Fibroblast of skin of left biceps (primary cell): ENCODE measurements at regions not wholly inside any gene's neighbourhood (a gene's known extent, or its start where the extent isn't known, plus 50 kb on each side); places are given as distances from the start of the nearest gene placed in this dataset.

ENCODE experiments used
- DNase-seq, 2 experiments: peaks; one replicate each; pipeline ENCODE4 v3.0.0-alpha.2; 2013; ENCODE audit warnings: low read depth in 2 of 2

DNA sequence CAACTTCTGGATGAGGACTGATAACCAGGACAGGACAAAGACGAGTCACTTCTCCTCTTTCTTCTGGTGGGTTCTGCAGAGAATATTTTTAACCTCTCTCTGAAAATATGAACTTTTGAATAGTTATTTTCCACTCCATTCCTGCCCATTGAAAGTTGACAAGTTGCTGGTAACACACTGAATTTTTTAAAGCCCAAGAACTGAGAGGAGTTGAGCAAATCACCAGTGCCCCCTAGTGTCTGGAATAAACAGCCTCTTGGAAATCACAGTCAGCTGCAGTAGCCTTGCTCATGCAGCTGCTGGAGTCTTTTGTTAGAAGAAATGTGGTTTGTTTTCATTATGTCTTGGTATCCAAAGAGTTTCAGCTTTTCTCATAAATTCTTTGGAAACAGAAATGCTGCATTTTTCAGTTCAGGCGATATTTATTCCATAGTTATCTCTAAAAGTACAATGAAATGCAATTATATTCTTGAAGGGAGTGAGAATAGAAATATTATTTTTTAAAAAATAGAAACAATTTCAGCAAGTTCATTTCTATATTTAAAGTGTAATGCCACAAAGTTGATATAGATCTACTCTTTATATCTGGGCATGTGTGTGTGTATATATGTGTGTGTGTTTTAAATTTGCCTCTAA lies 741.0 kb upstream of the CBLB start:
- DNase-seq = peak; percentile 81 to 84

DNA sequence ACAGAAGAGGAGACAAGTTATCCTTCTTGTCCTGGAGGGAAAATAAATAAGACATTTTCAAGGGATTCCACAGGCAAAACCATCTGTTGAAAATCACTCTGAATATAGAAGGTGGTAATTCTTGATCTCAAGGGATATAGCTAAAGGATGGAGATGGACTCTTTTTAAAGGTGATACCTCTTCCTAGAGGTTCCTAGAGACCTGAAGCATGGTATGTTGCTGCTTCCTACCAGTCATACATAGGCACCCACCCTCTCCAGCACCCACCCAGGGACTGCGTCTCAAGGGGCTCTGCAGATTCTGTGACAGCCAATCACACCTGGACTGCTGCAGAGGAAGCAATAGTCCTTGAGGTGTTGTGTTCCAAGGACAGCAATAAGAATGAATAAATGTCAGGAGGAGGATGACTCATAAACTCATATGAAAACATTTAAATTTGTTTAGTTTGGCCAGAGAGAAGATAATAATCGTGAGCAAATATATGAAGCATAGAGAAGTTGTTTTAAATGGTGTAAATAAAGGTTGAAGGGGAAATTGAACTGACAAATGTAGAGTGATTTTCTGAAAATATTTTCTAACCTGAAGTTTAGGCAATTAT lies 741.6 kb upstream of the CBLB start:
- no peak for DNase-seq

DNA sequence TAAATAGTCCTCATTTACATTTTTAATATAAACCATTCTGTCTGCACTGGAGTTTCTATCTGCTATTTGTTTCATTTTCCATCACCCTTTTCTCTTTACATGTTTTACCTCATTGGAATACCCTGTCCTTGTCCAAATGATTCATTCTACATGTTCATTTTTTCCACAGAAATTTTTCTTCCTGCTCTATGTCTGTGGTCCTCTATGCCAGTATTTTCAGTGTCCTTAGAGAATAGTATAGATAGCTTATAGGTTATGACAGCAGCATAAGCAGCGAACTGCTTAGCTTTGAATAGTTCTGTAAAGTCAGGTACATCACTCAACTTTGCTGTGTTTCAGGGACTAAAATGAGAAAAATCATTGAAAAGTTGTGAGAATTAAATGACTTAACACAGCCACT lies 742.3 kb upstream of the CBLB start:
- no peak for DNase-seq

DNA sequence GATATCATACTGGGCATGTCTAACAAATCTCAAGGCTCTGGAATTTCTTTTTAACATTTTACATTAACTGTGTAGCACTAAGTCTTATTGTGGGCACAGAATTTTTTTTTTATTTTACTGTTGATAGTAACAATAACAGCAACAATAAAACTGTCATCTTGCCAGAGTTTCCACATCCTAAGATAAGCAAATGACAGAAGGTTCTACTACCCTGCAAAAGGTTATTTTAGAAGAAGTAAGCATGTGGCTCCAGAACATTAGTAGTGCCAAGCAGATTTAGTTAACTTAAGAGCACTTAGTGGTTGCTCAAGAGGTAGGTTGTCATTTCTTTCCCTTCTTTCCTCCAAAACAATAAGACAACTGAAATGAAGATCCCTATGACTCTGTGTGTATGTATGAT lies 743.0 kb upstream of the CBLB start:
- no peak for DNase-seq

DNA sequence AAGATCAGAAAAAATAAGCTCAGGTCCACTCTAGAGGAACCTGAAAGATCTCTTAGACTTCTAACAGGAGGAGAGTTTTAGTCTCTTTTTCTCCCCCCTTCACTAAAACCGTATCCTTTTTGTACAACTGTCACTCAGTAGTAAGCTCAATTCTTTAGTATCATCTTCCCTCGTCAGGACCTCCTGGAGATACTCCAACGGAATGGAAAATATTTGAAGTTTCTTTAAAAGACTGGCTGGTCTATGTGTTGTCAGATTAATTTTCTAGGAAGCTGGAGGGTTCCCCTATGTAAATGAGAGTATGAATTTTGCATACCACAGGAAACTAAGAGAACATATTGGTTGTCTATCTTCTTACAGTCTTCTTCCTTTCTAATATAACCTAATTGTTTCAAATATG lies 747.7 kb upstream of the CBLB start:
- no peak for DNase-seq

DNA sequence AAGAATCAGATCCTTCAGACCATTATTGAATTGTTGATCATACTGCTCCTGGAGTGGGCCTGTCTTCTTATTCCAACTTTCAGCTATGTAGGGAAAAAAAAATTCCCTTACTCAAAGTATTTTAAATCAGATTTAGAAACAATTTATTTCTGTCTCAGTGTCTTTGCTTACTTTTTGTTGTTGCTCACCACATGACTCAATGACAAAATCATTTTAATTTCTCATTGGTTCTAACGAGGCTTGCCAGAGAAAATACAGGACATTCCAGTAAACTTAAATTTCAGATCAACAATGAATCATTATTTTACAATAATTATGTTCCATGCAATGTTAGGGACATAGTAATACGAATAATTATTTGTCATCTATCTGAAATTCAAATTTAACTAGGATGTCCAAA lies 748.5 kb upstream of the CBLB start:
- no peak for DNase-seq

DNA sequence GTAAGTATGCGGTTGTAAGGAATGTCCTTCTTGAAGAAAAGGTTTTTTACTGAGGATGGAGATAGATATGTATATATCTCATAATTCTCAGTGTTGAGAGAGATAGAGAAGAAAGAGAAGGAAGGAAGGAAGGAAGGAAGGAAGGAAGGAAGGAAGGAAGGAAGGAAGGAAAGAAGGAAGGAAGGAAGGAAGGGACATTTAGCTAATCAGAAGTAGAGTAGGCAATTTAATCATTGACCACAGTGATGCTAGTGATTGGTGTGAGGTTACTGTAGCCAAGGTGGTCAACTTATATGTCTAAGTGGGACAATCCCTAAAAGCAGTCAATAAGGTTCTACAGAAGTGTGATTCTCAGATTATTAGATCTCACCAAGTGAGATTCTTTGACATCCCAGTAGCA lies 751.8 kb upstream of the CBLB start:
- DNase-seq = no peak

DNA sequence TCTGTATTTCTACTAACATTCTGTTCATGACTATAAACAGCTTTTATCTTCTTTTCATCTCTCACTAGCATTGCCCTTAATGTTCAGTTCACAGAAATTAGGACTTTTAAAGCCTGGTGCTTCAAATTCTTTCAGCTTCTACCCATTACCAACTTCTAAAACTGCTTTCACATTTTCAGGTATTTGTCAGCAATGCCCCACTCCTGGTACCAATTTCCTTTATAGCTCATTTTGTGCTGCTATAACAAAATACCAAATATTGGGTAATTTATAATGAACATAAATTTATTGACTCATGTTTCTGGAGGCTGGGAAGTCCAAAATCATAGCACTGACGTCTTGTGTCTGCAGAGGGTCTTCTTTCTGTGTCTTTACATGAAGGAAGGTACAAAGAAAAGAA lies 753.1 kb upstream of the CCDC54 start:
- no peak for DNase-seq

DNA sequence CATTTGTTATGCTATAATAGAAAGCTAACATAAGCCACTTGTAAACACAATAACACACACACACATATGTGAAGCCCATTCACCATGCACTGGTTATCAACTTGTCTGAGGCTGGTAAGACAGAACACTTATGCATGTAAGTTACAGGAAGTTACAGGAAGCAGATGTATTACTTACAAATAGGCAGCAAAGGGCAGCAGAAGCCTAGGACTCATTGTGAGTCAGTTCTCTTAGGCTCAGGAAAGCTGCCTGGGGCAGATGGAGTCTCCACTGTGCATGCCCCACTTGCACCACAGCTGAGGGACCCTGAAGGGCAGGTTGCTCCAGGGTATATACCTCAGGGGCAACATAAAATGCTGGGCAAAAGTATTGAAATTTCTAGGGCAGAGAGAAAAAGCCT lies 748.8 kb upstream of the CCDC54 start:
- DNase-seq = peak in 1 of 2 experiments; percentile 12

DNA sequence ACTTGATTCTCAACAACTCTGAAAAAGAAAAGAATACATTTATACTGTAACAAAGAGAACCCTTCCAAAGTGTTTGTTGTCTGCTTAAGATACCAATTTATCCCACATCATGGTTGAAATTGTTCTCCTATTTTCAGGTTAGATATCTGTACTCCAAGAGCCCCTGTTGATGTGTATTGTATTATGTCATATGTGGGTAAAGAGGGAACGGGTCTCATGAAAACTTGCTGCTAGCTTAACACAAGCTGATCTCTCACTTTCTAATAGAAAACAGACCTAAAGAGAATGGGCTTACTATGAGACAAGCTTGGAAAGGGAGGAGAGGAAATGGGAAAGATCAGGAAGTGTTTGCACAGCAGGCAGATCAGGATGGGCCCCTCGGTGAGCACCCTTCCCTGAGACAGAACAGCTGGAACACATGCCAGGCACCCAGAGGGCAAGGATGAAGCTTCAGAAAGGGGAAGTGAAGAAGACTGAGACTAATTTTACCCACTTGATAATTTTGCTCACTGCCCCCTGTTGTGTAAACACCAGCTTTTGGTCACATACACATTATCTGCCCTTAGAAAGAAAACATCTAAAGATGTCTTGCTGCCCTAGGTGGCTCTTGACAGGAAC lies 747.9 kb upstream of the CCDC54 start:
- DNase-seq = no peak

DNA sequence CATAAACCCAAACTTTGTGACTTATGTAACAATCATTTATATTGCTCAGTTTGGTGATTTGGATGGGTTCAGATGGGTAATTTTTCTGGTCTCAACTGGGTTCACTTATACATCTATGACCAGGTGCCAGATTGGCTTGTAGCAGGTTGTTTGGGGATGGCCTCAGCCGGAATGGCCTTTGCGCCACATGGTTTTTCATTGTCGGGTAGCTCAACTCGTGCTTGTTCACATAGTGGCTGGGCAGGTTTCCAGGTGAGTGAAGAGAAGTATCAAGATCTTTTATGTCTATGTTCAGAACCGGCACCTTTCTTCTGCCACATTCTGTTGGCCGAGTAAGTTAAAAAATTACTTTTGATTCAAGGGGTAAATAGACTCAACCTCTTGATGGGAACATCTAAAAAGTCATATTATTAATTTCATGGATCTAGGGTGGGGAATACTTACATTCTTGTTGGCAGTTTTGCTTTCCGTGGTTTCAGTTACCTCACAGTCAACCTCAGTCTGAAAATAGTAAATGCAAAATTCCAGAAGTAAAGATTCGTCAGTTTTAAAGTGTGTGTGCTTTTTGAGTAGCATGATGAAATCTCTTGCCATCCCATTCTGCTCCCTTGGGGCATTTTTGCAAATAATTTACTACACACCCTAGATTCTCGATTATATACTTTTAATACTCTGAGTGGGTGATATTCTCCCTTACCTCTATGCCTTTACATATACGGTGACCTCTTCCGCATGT lies 745.7 kb upstream of the CCDC54 start:
- DNase-seq = peak in 1 of 2 experiments; percentile 38

DNA sequence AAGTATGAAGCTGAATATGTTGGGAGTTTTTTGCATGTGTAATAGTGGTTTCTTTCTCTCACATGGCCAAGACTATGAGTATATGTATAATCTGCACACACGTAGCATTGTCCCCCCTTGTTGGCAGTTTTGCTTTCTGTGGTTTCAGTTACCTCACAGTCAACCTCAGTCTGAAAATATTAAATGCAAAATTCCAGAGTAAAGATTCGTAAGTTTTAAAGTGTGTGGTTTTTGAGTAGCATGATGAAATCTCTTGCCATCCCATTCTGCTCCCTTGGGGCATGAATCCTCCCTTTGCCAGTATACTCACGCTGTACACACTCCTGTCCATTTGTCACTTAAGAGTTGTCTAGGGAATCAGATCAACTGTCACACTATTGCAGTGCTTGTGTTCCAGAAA lies 742.0 kb upstream of the CCDC54 start:
- peak; percentile 93 to 96 for DNase-seq

DNA sequence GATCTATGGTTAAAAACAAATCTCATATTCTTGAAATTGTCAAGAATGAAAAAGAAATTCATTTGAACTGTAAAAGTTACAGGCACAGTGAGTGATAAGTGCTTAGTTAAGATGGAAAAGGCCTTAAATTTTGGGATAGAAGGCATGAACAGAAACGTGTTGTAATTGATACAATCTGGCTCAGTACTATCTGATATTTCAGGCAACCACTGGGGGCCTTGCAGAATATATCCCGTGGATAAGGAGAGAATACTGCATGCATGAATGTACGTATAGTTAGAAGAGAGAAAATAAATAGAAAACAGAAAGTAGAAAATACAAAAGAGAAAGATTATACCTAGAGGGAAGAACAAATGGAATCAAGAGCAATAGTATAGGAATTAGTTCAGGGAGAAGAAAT lies 741.4 kb upstream of the CCDC54 start:
- DNase-seq = peak in 1 of 2 experiments; percentile 22

DNA sequence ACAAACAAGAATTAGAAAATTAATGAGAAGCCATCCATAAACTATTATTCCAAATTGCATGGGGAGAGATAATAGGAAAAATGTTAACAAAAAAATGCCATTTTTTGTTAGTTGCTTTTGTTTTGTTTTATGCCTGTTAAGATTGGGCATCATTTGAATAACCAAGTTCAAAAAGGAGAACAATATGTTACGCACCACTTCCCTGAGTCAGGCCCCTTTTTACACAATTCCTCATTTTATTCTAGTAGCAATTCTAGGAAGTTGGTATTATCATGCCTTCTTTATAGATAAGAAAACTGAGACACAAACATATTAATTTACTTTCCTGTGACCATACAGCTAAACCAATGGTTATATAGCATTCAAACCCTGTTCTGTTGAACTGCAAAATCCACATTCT lies 736.9 kb upstream of the CCDC54 start:
- no peak for DNase-seq

DNA sequence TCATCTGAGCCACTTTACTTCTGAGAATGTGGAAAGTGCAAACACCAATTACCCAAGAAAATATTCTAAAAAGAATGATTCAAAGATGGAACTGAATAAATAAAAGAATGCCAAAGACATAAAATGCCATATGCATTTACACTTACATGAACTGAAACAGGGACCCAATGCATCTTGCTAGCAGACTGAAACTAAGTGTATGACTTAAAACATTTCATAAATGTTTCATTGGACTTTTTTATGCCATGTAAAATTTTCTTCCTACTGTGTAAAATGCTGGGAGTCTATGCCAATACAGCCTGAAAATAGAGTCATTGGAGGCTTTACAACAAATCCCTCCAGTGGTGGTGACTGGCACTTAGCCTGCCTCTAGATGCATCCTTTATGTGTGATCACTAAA lies 735.1 kb upstream of the CCDC54 start:
- DNase-seq = no peak

DNA sequence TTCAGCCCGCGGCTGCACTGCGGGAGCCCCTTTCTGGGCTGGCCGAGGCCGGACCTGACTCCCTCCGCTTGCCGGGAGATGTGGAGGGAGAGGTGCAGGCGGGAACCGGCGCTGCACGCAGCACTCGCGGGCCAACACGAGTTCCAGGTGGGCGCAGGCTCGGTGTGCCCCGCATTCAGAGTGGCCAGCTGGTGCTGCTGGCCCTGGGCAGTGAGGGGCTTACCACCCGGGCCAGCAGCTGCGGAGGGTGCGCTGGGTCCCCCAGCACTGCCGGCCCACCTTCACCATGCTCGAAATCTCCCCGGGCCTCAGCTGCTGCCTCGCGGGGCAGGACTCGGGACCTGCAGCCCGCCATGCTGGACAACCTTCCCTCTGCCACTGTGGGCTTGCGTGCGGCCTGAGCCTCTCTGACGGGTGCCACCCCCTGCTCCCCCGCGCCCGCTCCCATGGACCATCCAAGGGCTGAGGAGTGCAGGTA lies 733.5 kb upstream of the CCDC54 start:
- DNase-seq = no peak

DNA sequence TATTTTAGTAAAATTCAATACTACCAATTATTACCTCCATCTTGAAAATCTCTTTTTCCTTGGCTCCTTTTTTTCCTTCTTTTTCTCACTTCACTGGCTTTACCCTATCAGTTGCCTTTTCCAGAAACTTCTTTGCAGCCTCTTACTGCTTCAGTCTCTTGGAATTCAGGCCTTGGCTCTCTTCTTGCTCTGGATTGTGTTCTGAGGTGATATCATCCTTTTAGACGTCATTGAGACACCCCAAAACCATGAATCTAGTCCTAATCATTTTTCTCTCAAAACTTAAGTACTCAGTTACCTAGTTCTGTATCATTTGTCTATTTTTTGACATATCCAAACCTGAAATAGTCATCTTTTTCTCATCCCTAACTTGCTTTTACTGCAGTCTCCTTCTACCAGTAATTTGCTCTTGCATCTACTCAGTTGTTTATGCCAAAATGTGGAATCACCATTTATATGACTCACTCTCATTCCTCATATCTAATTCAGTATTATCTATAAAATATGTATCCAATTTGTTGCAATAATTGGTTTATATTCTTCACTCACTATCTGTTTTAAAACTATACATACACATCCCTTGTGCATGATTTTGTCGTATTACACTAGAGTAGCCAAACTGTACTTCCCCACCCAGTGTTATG lies 703.2 kb upstream of the CCDC54 start:
- DNase-seq = no peak

DNA sequence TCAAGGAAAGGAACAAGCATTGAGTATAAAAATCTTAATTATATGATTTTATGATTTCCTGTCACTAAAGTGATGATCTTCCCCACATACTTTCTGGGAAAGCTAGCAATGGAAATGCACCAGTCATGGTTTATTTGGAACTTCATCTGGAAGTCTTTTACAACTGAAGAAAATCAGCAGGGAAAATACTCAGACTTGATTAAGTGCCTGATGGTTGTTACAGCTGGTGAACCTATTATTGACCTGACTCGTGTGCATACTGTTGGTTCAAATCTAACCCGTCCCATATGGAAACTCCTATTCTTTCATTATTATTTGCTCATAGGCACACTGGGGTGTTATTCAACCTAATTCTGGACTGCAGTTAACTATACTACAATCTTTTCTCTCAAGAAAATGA lies 701.8 kb upstream of the CCDC54 start:
- DNase-seq = no peak

DNA sequence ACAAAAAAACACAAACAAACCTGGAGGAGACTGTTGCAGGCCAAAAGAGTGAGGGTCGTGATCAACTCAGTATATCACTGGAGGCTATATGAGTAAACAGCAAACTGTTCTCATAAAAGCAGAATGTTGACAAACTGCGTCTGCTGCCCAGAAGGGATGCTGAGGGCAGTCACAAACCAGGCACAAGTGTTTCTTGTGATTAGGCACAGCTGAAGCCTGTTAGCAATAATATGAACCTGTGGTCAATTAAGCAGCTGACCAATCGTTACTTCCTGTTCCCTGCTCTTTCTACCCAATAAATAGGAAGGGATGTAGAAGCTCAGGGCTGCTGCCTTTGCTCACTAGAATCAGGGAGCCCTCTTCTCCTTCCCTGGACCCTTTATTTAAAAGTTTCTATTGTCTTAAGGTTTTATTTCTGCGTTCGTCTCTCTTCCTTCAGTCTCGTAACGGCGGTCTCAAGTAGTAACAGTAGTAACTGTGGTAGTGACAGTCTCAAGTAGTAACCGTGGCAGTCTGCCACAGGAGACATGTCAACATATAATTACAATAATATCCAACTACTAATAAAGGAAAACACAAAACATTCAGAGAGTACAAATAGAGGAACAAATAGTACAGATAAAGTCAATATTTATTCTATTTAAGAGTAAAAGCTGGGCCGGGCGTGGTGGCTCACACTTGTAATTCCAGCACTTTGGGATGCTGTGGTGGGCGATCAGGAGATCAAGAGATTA lies 698.4 kb upstream of the CCDC54 start:
- DNase-seq = no peak

DNA sequence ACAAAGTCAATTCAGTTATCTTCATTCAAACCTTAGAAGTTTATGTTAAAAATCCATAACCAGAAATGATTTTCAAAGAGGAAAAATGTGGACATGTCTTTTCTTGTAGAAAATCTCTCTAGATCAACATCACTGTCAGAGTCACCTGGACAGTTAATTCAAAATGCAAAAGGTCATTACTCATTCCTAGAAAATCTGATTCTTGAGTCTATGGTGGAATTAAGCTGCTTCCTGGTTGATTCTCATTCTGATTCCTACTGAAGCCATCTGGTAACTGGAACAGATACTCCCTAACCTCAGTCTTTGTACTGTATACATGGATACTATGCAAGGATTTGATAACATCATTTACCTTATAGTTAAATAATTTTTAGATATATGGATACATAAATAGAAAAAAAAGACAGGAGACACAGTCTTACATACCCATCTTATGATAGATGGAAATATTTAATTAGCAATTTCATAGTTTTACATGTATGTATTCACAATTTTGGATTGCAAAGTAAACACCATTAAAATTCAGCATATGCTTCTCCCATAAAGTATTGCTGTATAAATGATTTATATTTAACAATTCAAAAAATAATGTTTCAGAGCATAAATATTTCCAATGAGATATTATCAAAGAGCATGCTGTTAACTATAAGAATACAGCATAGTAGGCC lies 693.2 kb upstream of the CCDC54 start:
- DNase-seq = no peak

DNA sequence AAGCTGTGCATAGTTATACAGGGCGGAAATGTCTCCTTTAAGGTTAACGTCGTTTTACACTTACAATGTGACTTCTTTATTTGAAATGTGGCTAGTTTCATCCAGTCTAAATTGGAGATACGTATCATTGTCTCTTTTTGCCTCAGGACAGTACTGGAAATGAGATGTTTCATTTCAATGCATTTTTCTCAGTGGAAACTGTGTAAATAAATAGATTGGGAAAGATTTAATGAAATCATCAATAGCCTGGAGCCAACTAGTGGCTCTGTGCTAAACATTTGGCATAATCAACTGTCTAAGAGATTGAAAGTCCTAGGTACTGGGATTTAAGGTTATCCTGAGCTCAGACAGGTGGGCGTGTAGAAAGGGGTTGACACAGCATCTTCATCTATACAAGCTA lies 691.5 kb upstream of the CCDC54 start:
- no peak for DNase-seq
